NCI-H2196 (cell line): ENCODE measurements at regions not wholly inside any gene's neighbourhood (a gene's known extent, or its start where the extent isn't known, plus 50 kb on each side); places are given as distances from the start of the nearest gene placed in this dataset.
"Not testable (repeated sequence)": the region's sequence is repeated elsewhere in the genome, so short reads cannot be mapped to it uniquely, and the experiment has no call there.

Experiments used
- DNase-seq: peaks from one replicate; lab custom pipeline; 2025; ENCODE audit not compliant: unreplicated experiment; lab: John Stamatoyannopoulos, UW

DNA sequence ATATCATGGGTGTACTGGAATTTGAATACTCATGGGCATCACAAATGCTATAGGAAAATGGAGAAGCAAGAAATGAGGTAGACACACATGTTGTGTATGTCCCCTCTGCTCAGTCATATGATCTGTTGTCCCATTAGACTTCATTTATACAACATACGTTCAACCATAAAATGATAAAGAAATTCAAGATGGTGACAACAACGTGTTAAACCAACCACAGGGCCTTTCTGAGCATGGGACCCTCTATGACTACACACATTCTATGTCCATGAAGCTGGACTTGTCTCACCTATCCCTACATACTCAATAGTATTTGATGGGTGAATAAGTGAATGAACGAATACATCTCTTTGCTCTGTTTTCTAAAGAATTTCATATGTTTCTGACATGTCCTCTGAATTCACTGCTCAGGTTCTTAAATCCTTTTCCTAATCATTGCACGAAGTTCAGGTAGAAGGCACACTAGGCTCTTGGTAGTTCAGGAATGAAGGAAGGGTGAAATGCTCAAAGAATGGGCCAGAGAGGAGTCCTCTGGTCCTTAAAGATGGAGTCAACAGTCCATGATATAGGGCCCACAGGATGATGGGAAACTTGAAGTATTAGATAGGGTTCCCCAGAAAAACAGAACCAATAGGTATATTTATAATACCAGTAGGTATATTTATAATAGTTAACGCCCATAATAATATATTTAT is 105.7 kb upstream of the PPM1H start:
- DNase-seq: no peak

- DNase-seq: no peak
These were observed 103.8 kb upstream of the PPM1H start for GRCh38 chr12:63038713-63039100.

GRCh38 chr12:63037746-63038712 is 103.1 kb upstream of the PPM1H start:
- DNase-seq: no peak

DNA sequence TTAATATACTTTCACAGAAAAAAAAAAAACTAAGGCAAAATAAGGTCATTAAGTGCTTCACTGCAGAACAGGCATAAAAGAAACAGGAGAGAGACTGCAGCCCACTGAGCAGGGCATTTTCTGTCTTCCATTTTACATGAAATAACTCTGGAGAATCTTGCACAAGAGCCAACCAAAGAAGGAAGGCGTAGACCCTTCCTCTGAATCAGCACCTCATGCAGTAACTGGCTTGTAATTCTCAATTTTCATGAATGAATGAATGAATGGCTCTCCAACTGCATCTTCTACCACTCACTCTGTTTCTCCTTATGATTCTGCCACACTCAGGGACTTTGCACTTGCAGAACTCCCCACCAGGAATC is 102.0 kb upstream of the PPM1H start:
- DNase-seq: no peak

- DNase-seq: no peak
These were observed 101.4 kb upstream of the PPM1H start for GRCh38 chr12:63036216-63036973.

DNA sequence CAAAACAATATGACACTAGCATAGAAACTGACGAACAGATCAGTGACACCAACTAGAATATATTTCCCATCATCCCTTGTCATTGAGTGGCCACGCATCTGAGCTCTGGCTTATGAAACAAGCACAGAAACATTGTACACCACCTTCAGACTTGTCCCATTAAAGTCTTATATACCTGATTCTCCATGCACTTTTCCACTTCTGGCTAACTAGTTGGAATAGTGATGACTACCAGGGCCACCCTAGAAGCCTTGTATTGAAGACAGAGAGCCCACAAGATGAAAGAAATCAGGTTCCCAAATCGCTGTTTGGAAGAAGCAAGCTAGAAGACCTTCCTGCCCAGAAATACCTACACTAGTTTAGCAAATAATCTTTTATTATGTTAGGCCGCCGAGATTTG is 99.7 kb upstream of the PPM1H start:
- DNase-seq: no peak

GRCh38 chr12:63029676-63030075 is 94.7 kb upstream of the PPM1H start:
- no peak for DNase-seq

DNA sequence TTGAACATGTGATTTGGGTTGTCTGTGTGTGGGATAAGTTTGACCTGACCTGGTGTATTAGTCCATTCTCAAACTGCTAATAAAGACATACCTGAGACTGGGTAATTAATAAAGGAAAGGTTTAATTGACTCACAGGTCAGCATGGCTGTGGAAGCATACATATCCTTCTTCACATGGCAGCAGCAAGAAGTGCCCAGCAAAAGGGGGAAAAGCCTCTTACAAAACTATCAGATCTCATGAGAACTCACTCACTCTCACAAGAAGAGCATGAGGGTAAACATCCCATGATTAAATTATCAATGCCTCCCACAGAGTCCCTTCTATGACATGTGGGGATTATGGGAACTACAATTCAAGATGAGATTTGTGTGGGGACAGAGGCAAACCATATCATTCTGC is 94.0 kb upstream of the PPM1H start:
- DNase-seq: no peak

GRCh38 chr12:63025116-63025515 is 90.2 kb upstream of the PPM1H start:
- DNase-seq: no peak

DNA sequence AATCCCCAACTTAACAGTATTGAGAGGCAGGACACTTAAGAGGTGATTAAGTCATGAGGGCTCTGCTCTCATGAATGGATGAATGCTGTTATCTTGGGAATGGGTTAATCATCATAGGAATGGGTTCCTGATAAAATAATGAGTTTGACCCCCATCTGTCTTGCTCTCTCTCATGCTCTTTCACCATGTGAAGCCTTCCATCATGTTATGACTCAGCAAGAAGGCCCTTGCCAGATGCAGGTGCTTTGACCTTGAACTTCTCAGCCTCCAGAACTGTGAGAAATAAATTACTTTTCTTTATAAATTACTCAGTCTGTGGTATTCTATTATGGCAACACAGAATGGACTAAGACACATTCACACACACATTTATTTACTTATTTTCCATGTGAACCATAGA is 89.0 kb upstream of the PPM1H start:
- no peak for DNase-seq

- DNase-seq: no peak
These were observed 86.2 kb upstream of the PPM1H start for GRCh38 chr12:63021116-63021515.

GRCh38 chr12:63020269-63020668 is 85.3 kb upstream of the PPM1H start:
- DNase-seq: no peak

DNA sequence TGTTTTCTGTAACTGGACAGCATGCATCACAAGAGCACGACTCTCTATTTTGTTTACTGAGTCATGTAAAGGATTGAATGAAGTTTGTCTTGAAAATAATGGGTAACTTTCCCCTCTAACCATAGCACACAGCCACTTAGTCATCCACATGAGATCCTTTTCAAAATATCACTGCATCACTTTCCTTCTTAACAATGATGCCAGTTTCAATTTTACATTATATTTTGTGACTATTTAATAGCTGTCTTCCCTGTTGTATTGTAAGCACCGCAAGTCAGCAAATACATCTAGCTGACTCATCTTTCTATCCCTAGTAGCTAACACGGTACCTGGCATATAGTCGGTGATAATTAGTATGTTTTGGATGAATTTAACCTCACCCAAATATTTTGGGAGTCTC is 83.3 kb upstream of the PPM1H start:
- no peak for DNase-seq

- DNase-seq: no peak
These were observed 78.4 kb upstream of the PPM1H start for GRCh38 chr12:63013302-63013701.

- DNase-seq: no peak
These were observed 75.7 kb upstream of the PPM1H start for GRCh38 chr12:63010698-63011097.

GRCh38 chr12:63008372-63008771 is 73.4 kb upstream of the PPM1H start:
- no peak for DNase-seq

DNA sequence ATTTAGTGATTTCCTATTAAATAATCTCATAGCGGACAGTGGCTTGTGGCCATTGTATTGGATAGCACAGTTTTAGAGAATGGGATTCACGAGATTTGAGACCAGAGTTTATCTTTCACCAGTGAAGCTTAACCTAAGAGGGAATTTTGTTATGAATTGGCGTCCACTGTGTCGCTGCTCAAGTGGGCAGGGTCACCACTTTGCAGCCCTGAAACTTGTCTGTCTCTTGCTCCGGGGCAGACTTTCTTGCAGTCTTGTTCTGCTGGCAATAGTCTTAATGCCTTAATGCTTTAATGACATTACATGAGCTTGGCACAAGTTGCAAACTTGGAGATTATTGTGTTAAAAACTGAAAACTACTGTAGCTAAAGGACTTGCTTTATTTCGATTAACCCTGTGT is 72.8 kb upstream of the PPM1H start:
- DNase-seq: no peak

GRCh38 chr12:63006536-63006935 is 71.6 kb upstream of the PPM1H start:
- no peak for DNase-seq

GRCh38 chr12:63005382-63005781 is 70.4 kb upstream of the PPM1H start:
- no peak for DNase-seq

DNA sequence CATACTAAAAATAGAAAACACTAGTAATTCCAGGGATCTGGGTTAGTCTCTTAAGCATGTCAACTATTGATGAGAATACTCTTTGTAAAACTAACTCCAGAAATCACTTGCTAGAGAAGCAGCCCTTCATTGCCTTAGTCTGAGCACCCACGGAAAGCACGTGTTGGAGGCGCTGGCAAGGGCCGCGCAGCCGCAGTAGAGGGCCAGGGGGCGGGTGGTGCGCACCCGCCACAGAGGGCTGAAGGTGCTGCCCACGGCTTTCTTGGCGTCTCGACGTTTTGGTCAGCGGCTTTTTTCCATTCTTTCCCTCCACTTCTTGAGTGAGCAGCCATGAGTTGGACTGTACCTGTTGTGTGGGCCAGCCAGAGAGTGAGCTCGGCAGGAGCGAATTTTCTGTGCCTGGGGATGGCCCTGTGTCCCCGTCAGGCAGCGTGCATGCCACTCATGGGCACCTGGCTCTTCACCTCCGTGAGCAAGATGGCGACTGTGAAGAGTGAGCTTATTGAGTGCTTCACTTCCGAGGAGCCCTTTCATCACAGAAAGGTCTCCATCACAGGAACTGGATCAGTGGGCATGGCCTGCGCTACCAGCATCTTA is 68.4 kb upstream of the PPM1H start:
- no peak for DNase-seq

GRCh38 chr12:63002059-63002458 is 67.1 kb upstream of the PPM1H start:
- DNase-seq: not testable (repeated sequence)
